H1 (cell line): ENCODE measurements at regions not wholly inside any gene's neighbourhood (a gene's known extent, or its start where the extent isn't known, plus 50 kb on each side); places are given as distances from the start of the nearest gene placed in this dataset.

ENCODE experiments used
- EZH2 ChIP-seq: fragments of 200-600 bp; sonication (generic); IDR thresholded peaks from 2 replicates; pipeline ENCODE4 v1.7.1; 2012; ENCODE audit warnings: low read depth, mild to moderate bottlenecking, moderate library complexity, low read length, inconsistent platforms; ENCODE audit not compliant: severe bottlenecking
- RXRA ChIP-seq: IDR thresholded peaks from 2 replicates; pipeline ENCODE4 v1.6.1; 2011; ENCODE audit warnings: low read depth, mild to moderate bottlenecking, low read length, moderate library complexity; ENCODE audit not compliant: insufficient read depth

GRCh38 chr16:13391337-13391736 lies 489.9 kb downstream of the SHISA9 start:
- TF ChIP-seq EZH2 (no peak), RXRA (no peak)
